HG03135 (cell line): ENCODE measurements at regions not wholly inside any gene's neighbourhood (a gene's known extent, or its start where the extent isn't known, plus 50 kb on each side); places are given as distances from the start of the nearest gene placed in this dataset.

Source experiments
- ATAC-seq: cut with Tn5 transposase; IDR thresholded peaks from one replicate; pipeline ENCODE4 v1.9.1; 2021; ENCODE audit warnings: mild to moderate bottlenecking, moderate library complexity; ENCODE audit not compliant: unreplicated experiment

GRCh38 chr7:114853189-114853588, 68.7 kb upstream of the MDFIC start:
- ATAC-seq = no peak

GRCh38 chr7:114854369-114854768, 67.5 kb upstream of the MDFIC start:
- no peak for ATAC-seq

- no peak for ATAC-seq
Observed at GRCh38 chr7:114856625-114857024, 65.3 kb upstream of the MDFIC start.

DNA sequence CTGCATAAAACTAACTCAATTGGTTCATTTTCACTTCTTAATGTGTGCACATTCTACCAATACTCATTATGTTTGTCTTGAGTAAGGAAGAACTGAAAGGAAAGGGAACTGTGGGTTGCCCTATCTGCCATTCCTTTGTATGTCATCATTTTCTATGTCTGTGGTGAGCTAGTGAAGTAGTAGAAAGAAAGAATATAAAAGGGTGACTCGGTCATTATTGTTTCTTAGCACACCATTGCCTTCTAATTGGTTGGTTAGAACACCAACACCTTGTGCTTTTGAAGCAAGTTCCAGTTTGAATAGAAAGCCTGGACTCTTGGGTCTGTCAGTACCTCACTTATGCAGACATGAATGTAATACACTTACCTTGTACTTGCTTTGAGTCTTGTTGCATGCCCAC, 64.3 kb upstream of the MDFIC start:
- no peak for ATAC-seq

- no peak for ATAC-seq
Observed at GRCh38 chr7:114859477-114859876, 62.4 kb upstream of the MDFIC start.

DNA sequence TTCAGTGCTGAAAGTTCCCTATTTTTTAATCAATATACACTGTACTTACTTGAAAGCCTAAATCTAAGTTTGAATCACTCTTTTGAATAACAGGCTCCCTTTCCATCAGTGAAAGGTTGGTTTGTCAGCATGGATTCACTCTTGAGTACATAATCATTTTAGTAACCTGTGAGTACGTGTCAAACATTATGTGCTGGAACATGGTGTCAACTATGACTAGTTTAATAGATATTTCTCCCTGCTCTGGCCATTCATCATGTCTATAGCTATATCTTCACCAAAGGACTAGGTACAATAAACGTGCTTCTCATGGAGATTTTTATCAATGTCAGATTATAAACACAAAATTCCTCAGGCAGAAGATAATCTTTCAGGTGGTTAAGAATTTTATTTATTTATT, 61.7 kb upstream of the MDFIC start:
- no peak for ATAC-seq

- no peak for ATAC-seq
Observed at GRCh38 chr7:114862406-114862805, 59.5 kb upstream of the MDFIC start.

DNA sequence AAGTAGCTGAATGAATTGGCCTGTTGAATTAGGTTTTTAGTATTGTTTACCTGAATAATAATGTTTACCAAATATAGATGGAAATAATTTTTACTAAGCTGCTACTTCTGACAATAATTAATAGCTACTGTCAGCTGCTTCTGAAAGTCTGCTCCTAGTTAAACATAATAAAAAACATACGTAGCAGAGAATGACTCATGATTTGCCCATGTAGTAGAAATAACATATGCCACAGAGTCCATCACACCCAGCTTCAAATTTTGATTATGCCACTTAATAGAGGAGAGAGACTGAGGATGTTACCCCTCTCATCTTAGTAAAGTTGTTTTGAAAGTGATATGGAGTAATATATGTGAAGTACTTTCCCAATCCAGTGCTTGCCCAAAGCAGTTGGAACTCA, 57.6 kb upstream of the MDFIC start:
- ATAC-seq = no peak

DNA sequence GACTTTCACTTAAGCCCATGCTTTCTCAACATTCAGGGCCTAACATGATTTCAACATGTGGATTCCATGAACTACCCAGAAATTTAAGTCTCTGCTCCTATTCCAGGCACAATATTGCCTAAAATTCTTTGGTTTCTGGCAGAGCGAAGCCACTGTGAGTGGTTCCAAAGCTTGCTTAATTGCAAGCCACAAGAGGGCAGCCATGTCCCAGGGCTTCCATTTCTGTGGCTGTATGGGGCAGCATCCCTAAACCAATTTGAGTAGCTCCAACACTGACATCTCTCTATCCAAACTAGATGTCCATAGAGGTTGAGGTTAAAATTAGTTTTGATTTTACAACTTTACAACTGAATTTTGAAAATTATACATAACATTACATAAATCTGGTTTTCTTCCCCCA, 56.3 kb upstream of the MDFIC start:
- peak; percentile 89 for ATAC-seq
